HuH-7.5 (cell line): ENCODE measurements at regions not wholly inside any gene's neighbourhood (a gene's known extent, or its start where the extent isn't known, plus 50 kb on each side); places are given as distances from the start of the nearest gene placed in this dataset.
A peak's percentile ranks its signal among the peaks of the same experiment; 100 is the strongest.
"Not testable (repeated sequence)": the region's sequence is repeated elsewhere in the genome, so short reads cannot be mapped to it uniquely, and the experiment has no call there.

ENCODE experiments used
- DNase-seq: peaks from one replicate; pipeline ENCODE4 v3.0.0; 2011; ENCODE audit warnings: low spot score

- no peak for DNase-seq
Observed at GRCh38 chr5:133881576-133882388, 86.6 kb downstream of the C5orf15 start.

GRCh38 chr5:133878236-133878555, 90.2 kb downstream of the C5orf15 start:
- DNase-seq = no peak

- DNase-seq = no peak
Observed at GRCh38 chr5:133877351-133878235, 90.8 kb downstream of the C5orf15 start.

GRCh38 chr5:133876266-133876665, 92.2 kb downstream of the C5orf15 start:
- no peak for DNase-seq

- DNase-seq = no peak
Observed at GRCh38 chr5:133875179-133875578, 93.2 kb downstream of the C5orf15 start.

- no peak for DNase-seq
Observed at GRCh38 chr5:133873449-133873848, 95.0 kb downstream of the C5orf15 start.

GRCh38 chr5:133870661-133871060, 97.8 kb downstream of the C5orf15 start:
- DNase-seq = no peak

GRCh38 chr5:133869519-133870335, 98.7 kb downstream of the C5orf15 start:
- no peak for DNase-seq

- peak; percentile 51 for DNase-seq
Observed at GRCh38 chr5:133868946-133869518, 99.4 kb downstream of the C5orf15 start.

GRCh38 chr5:133867851-133868545, 100.4 kb downstream of the C5orf15 start:
- DNase-seq = no peak

- no peak for DNase-seq
Observed at GRCh38 chr5:133867341-133867740, 101.1 kb downstream of the C5orf15 start.

- no peak for DNase-seq
Observed at GRCh38 chr5:133866903-133867245, 101.6 kb downstream of the C5orf15 start.

- DNase-seq = no peak
Observed at GRCh38 chr5:133866160-133866902, 102.1 kb downstream of the C5orf15 start.

- DNase-seq = no peak
Observed at GRCh38 chr5:133865113-133865512, 103.3 kb downstream of the C5orf15 start.

GRCh38 chr5:133864711-133865110, 103.7 kb downstream of the C5orf15 start:
- DNase-seq = no peak

GRCh38 chr5:133863857-133864585, 104.4 kb downstream of the C5orf15 start:
- DNase-seq = no peak

GRCh38 chr5:133861161-133861737, 107.2 kb downstream of the C5orf15 start:
- DNase-seq = no peak

- DNase-seq = no peak
Observed at GRCh38 chr5:133859073-133859472, 109.4 kb downstream of the C5orf15 start.

- not testable (repeated sequence) for DNase-seq
Observed at GRCh38 chr5:133857595-133858313, 110.7 kb downstream of the C5orf15 start.
